ENCODE measurements at regions not wholly inside any gene's neighbourhood (a gene's known extent, or its start where the extent isn't known, plus 50 kb on each side); places are given as distances from the start of the nearest gene placed in this dataset.

DNA sequence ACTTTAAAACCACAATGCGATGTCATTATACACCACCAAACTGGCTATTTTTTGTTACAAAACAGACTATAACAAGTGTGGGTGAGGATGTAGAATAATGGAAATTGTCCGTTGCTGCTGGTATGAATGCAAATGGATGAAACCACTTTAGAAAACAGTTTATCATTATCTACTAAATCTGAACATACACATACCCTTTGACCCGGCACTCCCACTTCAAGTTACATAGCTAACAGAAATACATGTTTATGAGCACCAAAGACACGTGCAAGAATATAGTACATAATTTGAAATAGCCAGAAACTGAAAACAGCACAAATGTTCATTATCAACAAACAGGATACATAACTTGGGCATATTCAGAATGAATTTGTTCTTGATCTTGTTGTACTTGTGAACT is 206.4 kb upstream of the CHAC2 start (continued):
- no peak for TF ChIP-seq CEBPB (IDR thresholded peaks at IDR 0.05; ENCODE audit: borderline replicate concordance in 1 of 2, low read depth in 2 of 2, low read length in 2 of 2)

DNA sequence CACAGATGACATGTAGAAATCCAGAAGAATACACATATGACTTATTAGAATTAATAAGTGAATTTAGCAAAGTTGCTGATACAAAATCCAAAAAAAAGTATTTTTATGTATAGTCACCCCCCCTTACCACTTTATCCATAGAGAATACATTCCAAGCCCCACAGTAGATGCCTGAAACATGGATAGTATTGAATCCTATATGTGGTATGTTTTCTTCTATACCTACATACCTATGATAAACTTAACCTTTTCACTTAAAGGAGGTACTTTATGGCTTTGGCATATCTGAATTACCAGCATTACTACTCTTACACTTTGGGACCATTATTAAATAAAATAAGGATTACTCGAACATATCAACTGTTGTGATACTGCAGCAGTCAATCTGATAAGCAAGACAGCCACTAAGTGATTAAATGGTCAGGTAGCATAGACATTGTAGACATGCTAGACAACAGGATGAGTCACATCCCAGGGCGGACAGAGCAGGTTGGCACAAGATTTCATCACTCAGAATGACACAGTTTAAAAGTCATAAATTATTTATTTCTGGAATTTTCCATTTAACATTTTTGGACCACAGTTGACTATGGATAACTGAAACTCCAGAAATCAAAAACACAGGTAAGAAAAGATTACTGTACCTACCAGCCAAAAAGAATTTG is 208.2 kb upstream of the CHAC2 start:
- H3K9ac ChIP-seq (ENCODE audit: control insufficient read depth, insufficient read depth, low read length) = no peak overlapping the region
- H2AFZ ChIP-seq (ENCODE audit: control insufficient read depth, low read depth, low read length) = no peak overlapping the region
- no peaks in the 10 kb centered on the region for H4K20me1 ChIP-seq (ENCODE audit: control insufficient read depth, insufficient read depth)
- ChIA-PET RAD21 (ENCODE audit: unreplicated experiment) (no interaction called here), POLR2A (no interaction called here), SMC1A (ENCODE audit: uncharacterized antibody, unreplicated experiment) (no interaction called here), CTCF (no interaction called here)
- TF ChIP-seq FOS (IDR thresholded peaks at IDR 0.05; ENCODE audit: borderline replicate concordance, extremely low read depth, insufficient read length) = no peak
- TF ChIP-seq, protein P1, sequence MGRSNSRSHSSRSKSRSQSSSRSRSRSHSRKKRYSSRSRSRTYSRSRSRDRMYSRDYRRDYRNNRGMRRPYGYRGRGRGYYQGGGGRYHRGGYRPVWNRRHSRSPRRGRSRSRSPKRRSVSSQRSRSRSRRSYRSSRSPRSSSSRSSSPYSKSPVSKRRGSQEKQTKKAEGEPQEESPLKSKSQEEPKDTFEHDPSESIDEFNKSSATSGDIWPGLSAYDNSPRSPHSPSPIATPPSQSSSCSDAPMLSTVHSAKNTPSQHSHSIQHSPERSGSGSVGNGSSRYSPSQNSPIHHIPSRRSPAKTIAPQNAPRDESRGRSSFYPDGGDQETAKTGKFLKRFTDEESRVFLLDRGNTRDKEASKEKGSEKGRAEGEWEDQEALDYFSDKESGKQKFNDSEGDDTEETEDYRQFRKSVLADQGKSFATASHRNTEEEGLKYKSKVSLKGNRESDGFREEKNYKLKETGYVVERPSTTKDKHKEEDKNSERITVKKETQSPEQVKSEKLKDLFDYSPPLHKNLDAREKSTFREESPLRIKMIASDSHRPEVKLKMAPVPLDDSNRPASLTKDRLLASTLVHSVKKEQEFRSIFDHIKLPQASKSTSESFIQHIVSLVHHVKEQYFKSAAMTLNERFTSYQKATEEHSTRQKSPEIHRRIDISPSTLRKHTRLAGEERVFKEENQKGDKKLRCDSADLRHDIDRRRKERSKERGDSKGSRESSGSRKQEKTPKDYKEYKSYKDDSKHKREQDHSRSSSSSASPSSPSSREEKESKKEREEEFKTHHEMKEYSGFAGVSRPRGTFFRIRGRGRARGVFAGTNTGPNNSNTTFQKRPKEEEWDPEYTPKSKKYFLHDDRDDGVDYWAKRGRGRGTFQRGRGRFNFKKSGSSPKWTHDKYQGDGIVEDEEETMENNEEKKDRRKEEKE (IDR thresholded peaks at IDR 0.05) = no peak
- no peak for TF ChIP-seq POLR2AphosphoS5 (IDR thresholded peaks at IDR 0.05; ENCODE audit: low read length)
- no peak for TF ChIP-seq RELA (IDR thresholded peaks at IDR 0.05; ENCODE audit: borderline replicate concordance, partially characterized antibody)
- TF ChIP-seq CBX3 (IDR thresholded peaks at IDR 0.05; ENCODE audit: borderline replicate concordance, low read depth) = no peak
- no peak for TF ChIP-seq GABPA (IDR thresholded peaks at IDR 0.05; ENCODE audit: low read depth)
- TF ChIP-seq BCL11A (IDR thresholded peaks at IDR 0.05; ENCODE audit: low read depth, low read length) = no peak
- TF ChIP-seq CEBPB (IDR thresholded peaks at IDR 0.05; ENCODE audit: borderline replicate concordance in 1 of 2, low read depth in 2 of 2, low read length in 2 of 2) = no peak
- TF ChIP-seq YBX1 (IDR thresholded peaks at IDR 0.05) = no peak
- TF ChIP-seq, protein P2, sequence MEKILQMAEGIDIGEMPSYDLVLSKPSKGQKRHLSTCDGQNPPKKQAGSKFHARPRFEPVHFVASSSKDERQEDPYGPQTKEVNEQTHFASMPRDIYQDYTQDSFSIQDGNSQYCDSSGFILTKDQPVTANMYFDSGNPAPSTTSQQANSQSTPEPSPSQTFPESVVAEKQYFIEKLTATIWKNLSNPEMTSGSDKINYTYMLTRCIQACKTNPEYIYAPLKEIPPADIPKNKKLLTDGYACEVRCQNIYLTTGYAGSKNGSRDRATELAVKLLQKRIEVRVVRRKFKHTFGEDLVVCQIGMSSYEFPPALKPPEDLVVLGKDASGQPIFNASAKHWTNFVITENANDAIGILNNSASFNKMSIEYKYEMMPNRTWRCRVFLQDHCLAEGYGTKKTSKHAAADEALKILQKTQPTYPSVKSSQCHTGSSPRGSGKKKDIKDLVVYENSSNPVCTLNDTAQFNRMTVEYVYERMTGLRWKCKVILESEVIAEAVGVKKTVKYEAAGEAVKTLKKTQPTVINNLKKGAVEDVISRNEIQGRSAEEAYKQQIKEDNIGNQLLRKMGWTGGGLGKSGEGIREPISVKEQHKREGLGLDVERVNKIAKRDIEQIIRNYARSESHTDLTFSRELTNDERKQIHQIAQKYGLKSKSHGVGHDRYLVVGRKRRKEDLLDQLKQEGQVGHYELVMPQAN (conservative IDR thresholded peaks at IDR 0.05) = no peak
- TF ChIP-seq RUNX3 (IDR thresholded peaks at IDR 0.05; ENCODE audit: low read length) = no peak
- TF ChIP-seq CHD1 (IDR thresholded peaks at IDR 0.05; ENCODE audit: low read depth, low read length) = no peak
- TF ChIP-seq RAD21 (IDR thresholded peaks at IDR 0.05; ENCODE audit: insufficient read depth, low read depth, low read length) = no peak
- no peak for TF ChIP-seq BRCA1 (IDR thresholded peaks at IDR 0.05; ENCODE audit: low read depth, low read length)
- no peak for TF ChIP-seq PAX8 (IDR thresholded peaks at IDR 0.05)
- TF ChIP-seq, protein P3, sequence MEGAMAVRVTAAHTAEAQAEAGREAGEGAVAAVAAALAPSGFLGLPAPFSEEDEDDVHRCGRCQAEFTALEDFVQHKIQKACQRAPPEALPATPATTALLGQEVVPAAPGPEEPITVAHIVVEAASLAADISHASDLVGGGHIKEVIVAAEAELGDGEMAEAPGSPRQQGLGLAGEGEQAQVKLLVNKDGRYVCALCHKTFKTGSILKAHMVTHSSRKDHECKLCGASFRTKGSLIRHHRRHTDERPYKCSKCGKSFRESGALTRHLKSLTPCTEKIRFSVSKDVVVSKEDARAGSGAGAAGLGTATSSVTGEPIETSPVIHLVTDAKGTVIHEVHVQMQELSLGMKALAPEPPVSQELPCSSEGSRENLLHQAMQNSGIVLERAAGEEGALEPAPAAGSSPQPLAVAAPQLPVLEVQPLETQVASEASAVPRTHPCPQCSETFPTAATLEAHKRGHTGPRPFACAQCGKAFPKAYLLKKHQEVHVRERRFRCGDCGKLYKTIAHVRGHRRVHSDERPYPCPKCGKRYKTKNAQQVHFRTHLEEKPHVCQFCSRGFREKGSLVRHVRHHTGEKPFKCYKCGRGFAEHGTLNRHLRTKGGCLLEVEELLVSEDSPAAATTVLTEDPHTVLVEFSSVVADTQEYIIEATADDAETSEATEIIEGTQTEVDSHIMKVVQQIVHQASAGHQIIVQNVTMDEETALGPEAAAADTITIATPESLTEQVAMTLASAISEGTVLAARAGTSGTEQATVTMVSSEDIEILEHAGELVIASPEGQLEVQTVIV (IDR thresholded peaks at IDR 0.05; ENCODE audit: borderline replicate concordance, partially characterized antibody) = no peak
- TF ChIP-seq ESRRA (IDR thresholded peaks at IDR 0.05; ENCODE audit: low read length) = no peak
- no TSS peak for BruUV-seq (replicated peaks)
- H3K27me3 ChIP-seq (replicated peaks in 1 of 2; ENCODE audit: control insufficient read depth in 2 of 2, insufficient read depth in 2 of 2, low read length in 1 of 2) = no peaks in the 10 kb centered on the region
- DNase-seq (ENCODE audit: low read depth, low spot score) = no peak
- WGBS (ENCODE audit: insufficient coverage, insufficient replicate concordance, low lambda C conversion rate, missing lambda C conversion rate) = 0% methylated on average over 2 of the region's 2 CpGs
- no peaks in the 10 kb centered on the region; the same call in 2 of the 3 replicates for H3K9me3 ChIP-seq (replicated peaks; ENCODE audit: control insufficient read depth, insufficient read depth, low read length)
- no peaks in the 10 kb centered on the region for H3K36me3 ChIP-seq (ENCODE audit: control insufficient read depth in 2 of 2, insufficient read depth in 2 of 2, low read length in 1 of 2)
- ATAC-seq = no peak
- no peak overlapping the region for H3K27ac ChIP-seq (ENCODE audit: control insufficient read depth, insufficient read depth)
- intact Hi-C loops (cut with micrococcal nuclease; ENCODE audit: unreplicated experiment) (no loop called here), in situ Hi-C loops (cut with MboI) (no loop called here)
- H3K4me2 ChIP-seq (ENCODE audit: control insufficient read depth, insufficient read depth) = no peak overlapping the region
- H3K4me3 ChIP-seq = no peak overlapping the region
- H3K79me2 ChIP-seq (ENCODE audit: control insufficient read depth, insufficient read depth, low read length) = no peaks in the 10 kb centered on the region
- H3K4me1 ChIP-seq (ENCODE audit: control insufficient read depth, insufficient read depth, low read length) = no peaks in the 10 kb centered on the region
- FAIRE-seq = no peak
